ENCODE measurements at regions not wholly inside any gene's neighbourhood (a gene's known extent, or its start where the extent isn't known, plus 50 kb on each side); places are given as distances from the start of the nearest gene placed in this dataset.

GRCh38 chr14:84436528-84436927, 1093.4 kb upstream of the FLRT2 start:
- no peak overlapping the region for H3K27ac Mint-ChIP-seq
- no peaks in the 10 kb centered on the region for H3K4me1 Mint-ChIP-seq
- Histone ChIP-seq H3K27ac (ENCODE audit: low read depth in 1 of 2, low read length in 2 of 2) (no peak overlapping the region), H3K4me3 (replicated peaks in 1 of 3; ENCODE audit: low read depth in 2 of 3, low read length in 3 of 3) (no peak overlapping the region), H4K20me1 (ENCODE audit: insufficient read depth, low read length) (no peaks in the 10 kb centered on the region), H3K9me3 (replicated peaks in 1 of 2; ENCODE audit: control insufficient read depth in 1 of 2, insufficient read depth in 1 of 2, low read length in 2 of 2) (no peaks in the 10 kb centered on the region), H3K4me2 (replicated peaks; ENCODE audit: extremely low read depth, low read length, poor library complexity, severe bottlenecking) (no peak overlapping the region), H2AFZ (ENCODE audit: insufficient read depth, low read depth, low read length, poor library complexity, severe bottlenecking) (no peak overlapping the region), H3K27me3 (ENCODE audit: control insufficient read depth in 2 of 2, insufficient read depth in 2 of 2, low read length in 2 of 2) (no peaks in the 10 kb centered on the region), H3K9ac (ENCODE audit: insufficient read depth, low read length, poor library complexity, severe bottlenecking) (no peak overlapping the region), H3K79me2 (ENCODE audit: insufficient read depth, low read length) (no peaks in the 10 kb centered on the region), H3K4me1 (ENCODE audit: control insufficient read depth in 1 of 2, insufficient read depth in 2 of 2, low read length in 2 of 2) (no peaks in the 10 kb centered on the region), H3K36me3 (replicated peaks in 1 of 2; ENCODE audit: control insufficient read depth in 1 of 2, insufficient read depth in 2 of 2, low read length in 2 of 2) (no peaks in the 10 kb centered on the region)
- WGBS (ENCODE audit: insufficient coverage), result 73% methylated on average over 2 of the region's 2 CpGs
- H3K27me3 Mint-ChIP-seq (ENCODE audit: low read depth in 3 of 3), result no peaks in the 10 kb centered on the region
- no peaks in the 10 kb centered on the region for H3K36me3 Mint-ChIP-seq
- TF ChIP-seq CTCF (IDR thresholded peaks at IDR 0.05), result no peak
- no peak for DNase-seq
- intact Hi-C loops (cut with micrococcal nuclease), result no loop called here
- H3K4me3 Mint-ChIP-seq, result no peak overlapping the region
- peaks cover 0 to 11% (median 5%) of the 10 kb centered on the region in 7 donors for H3K9me3 Mint-ChIP-seq

GRCh38 chr14:84442521-84442920, 1087.4 kb upstream of the FLRT2 start:
- H3K36me3 Mint-ChIP-seq, result no peaks in the 10 kb centered on the region
- Histone ChIP-seq H3K79me2 (ENCODE audit: insufficient read depth, low read length) (no peaks in the 10 kb centered on the region), H3K36me3 (replicated peaks in 1 of 2; ENCODE audit: control insufficient read depth in 1 of 2, insufficient read depth in 2 of 2, low read length in 2 of 2) (no peaks in the 10 kb centered on the region), H3K27me3 (ENCODE audit: control insufficient read depth in 2 of 2, insufficient read depth in 2 of 2, low read length in 2 of 2) (no peaks in the 10 kb centered on the region), H3K9me3 (replicated peaks in 1 of 2; ENCODE audit: control insufficient read depth in 1 of 2, insufficient read depth in 1 of 2, low read length in 2 of 2) (no peaks in the 10 kb centered on the region), H3K4me3 (replicated peaks in 1 of 3; ENCODE audit: low read depth in 2 of 3, low read length in 3 of 3) (no peak overlapping the region), H3K9ac (ENCODE audit: insufficient read depth, low read length, poor library complexity, severe bottlenecking) (no peak overlapping the region), H2AFZ (ENCODE audit: insufficient read depth, low read depth, low read length, poor library complexity, severe bottlenecking) (no peak overlapping the region), H3K27ac (ENCODE audit: low read depth in 1 of 2, low read length in 2 of 2) (no peak overlapping the region), H3K4me1 (ENCODE audit: control insufficient read depth in 1 of 2, insufficient read depth in 2 of 2, low read length in 2 of 2) (no peaks in the 10 kb centered on the region), H3K4me2 (replicated peaks; ENCODE audit: extremely low read depth, low read length, poor library complexity, severe bottlenecking) (no peak overlapping the region), H4K20me1 (ENCODE audit: insufficient read depth, low read length) (no peaks in the 10 kb centered on the region)
- no peak for DNase-seq
- H3K4me3 Mint-ChIP-seq, result no peak overlapping the region
- 100% methylated on average over 1 of the region's 5 CpGs for WGBS (ENCODE audit: insufficient coverage)
- TF ChIP-seq CTCF (IDR thresholded peaks at IDR 0.05), result no peak
- peaks cover 0 to 7% (median 3%) of the 10 kb centered on the region in 7 donors for H3K9me3 Mint-ChIP-seq
- no peak overlapping the region for H3K27ac Mint-ChIP-seq
- no peaks in the 10 kb centered on the region for H3K27me3 Mint-ChIP-seq (ENCODE audit: low read depth in 3 of 3)
- H3K4me1 Mint-ChIP-seq, result no peaks in the 10 kb centered on the region
- intact Hi-C loops (cut with micrococcal nuclease), result no loop called here

All from CD14-positive monocyte (primary cell).